Calu3 (cell line): ENCODE measurements at regions not wholly inside any gene's neighbourhood (a gene's known extent, or its start where the extent isn't known, plus 50 kb on each side); places are given as distances from the start of the nearest gene placed in this dataset.

Experiments used
- BruUV-seq: library from RNA; stranded (reverse); fragments of 400-500 nt; replicated peaks from 2 replicates; lab custom pipeline; 2021; lab: Mats Ljungman, UMichigan
- CTCF ChIA-PET: fragments of 300-600 bp; sonication (Branson Sonifier 250); formaldehyde crosslinking; loops from one replicate; lab custom pipeline; 2022; ENCODE audit warnings: antibody characterized with exemption; lab: Charles Lee
- DNase-seq: peaks from one replicate; pipeline ENCODE4 v3.0.0; 2022
- H3K27ac Mint-ChIP-seq: one replicate; pipeline ENCODE4 v1.8.0; 2022; ENCODE audit warnings: mixed read lengths; ENCODE audit not compliant: unreplicated experiment
- H3K27me3 Mint-ChIP-seq: one replicate; pipeline ENCODE4 v1.8.0; 2022; ENCODE audit warnings: mixed read lengths; ENCODE audit not compliant: unreplicated experiment
- H3K36me3 Mint-ChIP-seq: one replicate; pipeline ENCODE4 v1.8.0; 2022; ENCODE audit warnings: mild to moderate bottlenecking, moderate library complexity, mixed read lengths; ENCODE audit not compliant: insufficient read depth, unreplicated experiment
- H3K4me1 Mint-ChIP-seq: one replicate; pipeline ENCODE4 v1.8.0; 2022; ENCODE audit warnings: mild to moderate bottlenecking, low read depth, mixed read lengths; ENCODE audit not compliant: unreplicated experiment
- H3K4me3 Mint-ChIP-seq: one replicate; pipeline ENCODE4 v1.8.0; 2022; ENCODE audit warnings: mild to moderate bottlenecking, low read depth, moderate library complexity, mixed read lengths; ENCODE audit not compliant: unreplicated experiment
- H3K9me3 Mint-ChIP-seq: one replicate; pipeline ENCODE4 v1.8.0; 2022; ENCODE audit warnings: low read depth, mixed read lengths; ENCODE audit not compliant: unreplicated experiment
- intact Hi-C: fragments of 100-400 bp; cut with micrococcal nuclease; formaldehyde crosslinking; loops from one replicate; pipeline ENCODE4 v1.10.0; 2022; ENCODE audit not compliant: unreplicated experiment
- TF ChIP-seq, protein P1 (sequence below): fragments of 200-600 bp; IDR thresholded peaks from one replicate; pipeline ENCODE4 v1.8.0; 2022; ENCODE audit warnings: antibody characterized with exemption; ENCODE audit not compliant: unreplicated experiment

DNA sequence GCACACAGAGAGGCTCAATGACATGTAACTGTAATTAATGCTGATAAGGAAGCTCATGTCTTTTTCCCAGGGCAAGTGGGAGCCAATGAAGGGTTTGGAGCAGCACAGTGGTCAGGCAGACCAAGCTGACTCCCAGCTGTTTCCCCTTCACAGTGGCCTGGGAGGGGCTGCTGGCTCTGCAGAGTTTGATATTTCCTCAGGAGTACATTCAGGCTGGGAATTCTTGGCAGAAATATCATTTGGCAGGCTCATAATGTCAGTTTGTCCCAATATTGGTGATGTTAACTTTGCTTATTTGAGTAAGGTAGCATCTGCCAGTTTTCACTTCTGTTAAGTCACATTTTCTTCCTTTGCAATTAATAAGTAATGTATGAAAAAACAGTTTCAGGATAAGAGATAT is 247.0 kb downstream of the EMP1 start:
- no peak overlapping the region for H3K4me3 Mint-ChIP-seq
- H3K36me3 Mint-ChIP-seq: no peaks in the 10 kb centered on the region
- TF ChIP-seq, protein P1, sequence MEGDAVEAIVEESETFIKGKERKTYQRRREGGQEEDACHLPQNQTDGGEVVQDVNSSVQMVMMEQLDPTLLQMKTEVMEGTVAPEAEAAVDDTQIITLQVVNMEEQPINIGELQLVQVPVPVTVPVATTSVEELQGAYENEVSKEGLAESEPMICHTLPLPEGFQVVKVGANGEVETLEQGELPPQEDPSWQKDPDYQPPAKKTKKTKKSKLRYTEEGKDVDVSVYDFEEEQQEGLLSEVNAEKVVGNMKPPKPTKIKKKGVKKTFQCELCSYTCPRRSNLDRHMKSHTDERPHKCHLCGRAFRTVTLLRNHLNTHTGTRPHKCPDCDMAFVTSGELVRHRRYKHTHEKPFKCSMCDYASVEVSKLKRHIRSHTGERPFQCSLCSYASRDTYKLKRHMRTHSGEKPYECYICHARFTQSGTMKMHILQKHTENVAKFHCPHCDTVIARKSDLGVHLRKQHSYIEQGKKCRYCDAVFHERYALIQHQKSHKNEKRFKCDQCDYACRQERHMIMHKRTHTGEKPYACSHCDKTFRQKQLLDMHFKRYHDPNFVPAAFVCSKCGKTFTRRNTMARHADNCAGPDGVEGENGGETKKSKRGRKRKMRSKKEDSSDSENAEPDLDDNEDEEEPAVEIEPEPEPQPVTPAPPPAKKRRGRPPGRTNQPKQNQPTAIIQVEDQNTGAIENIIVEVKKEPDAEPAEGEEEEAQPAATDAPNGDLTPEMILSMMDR: no peak
- H3K9me3 Mint-ChIP-seq: no peaks in the 10 kb centered on the region
- peaks cover 11% of the 10 kb centered on the region for H3K4me1 Mint-ChIP-seq
- no peaks in the 10 kb centered on the region for H3K27me3 Mint-ChIP-seq
- CTCF ChIA-PET: interaction anchor here (0.7 kb wide), 1 partner anchor 81 kb away, joined by 3 read pairs; no protein-coding TSS in a partner anchor
- DNase-seq: no peak
- intact Hi-C loops: no loop called here
- no peak overlapping the region for H3K27ac Mint-ChIP-seq
- no TSS peak for BruUV-seq

DNA sequence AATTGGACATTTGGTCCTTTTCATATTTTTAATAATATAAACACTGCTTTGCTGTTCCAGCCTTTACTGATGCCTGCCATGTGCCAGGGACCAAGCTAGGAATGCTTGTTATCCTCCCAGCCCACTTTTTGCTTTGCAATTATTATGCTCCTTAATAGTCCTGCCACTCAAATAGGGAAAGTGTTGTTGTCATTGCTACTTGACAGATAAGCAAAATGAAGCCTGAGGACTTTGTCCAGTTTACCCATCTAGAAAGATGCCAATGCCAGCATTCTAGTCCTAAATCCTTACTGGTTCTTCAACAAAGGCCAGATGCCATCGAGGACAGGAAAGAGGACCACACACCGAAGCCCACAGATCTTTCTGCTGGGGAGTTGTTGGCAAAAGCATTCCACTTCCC is 246.5 kb downstream of the EMP1 start:
- Mint-ChIP-seq H3K4me1 (peaks cover 11% of the 10 kb centered on the region), H3K36me3 (no peaks in the 10 kb centered on the region), H3K27me3 (no peaks in the 10 kb centered on the region), H3K27ac (no peak overlapping the region), H3K4me3 (no peak overlapping the region), H3K9me3 (no peaks in the 10 kb centered on the region)
- CTCF ChIA-PET: interaction anchor here (0.7 kb wide), 1 partner anchor 81 kb away, joined by 3 read pairs; no protein-coding TSS in a partner anchor
- TF ChIP-seq, protein P1: no peak
- intact Hi-C loops: no loop called here
- no peak for DNase-seq
- BruUV-seq: no TSS peak

DNA sequence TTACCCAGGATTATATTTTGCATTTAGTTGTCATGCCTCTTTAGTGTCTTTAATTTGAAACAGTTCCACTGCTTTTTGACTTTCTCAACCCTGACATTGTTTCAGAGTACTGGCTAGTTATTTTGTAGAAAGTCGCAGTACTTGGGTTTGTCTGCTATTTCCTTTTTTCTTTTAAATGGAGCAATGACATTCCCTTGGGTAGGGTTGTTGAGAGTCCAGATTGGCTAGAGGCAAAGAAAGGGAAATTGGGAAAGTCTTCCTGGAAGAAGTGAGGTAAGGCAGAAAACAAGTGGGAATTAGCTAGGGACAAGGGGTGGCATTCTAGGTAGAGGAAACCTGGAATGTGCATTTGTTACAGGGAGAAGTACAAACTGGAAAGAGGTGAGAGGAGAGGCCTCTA is 245.9 kb downstream of the EMP1 start:
- no peaks in the 10 kb centered on the region for H3K27me3 Mint-ChIP-seq
- no TSS peak for BruUV-seq
- no peak overlapping the region for H3K4me3 Mint-ChIP-seq
- intact Hi-C loops: no loop called here
- TF ChIP-seq, protein P1: no peak
- DNase-seq: no peak
- no peaks in the 10 kb centered on the region for H3K9me3 Mint-ChIP-seq
- H3K4me1 Mint-ChIP-seq: peaks cover 13% of the 10 kb centered on the region
- CTCF ChIA-PET: no interaction called here
- H3K27ac Mint-ChIP-seq: no peak overlapping the region
- peaks cover under 1% of the 10 kb centered on the region for H3K36me3 Mint-ChIP-seq

DNA sequence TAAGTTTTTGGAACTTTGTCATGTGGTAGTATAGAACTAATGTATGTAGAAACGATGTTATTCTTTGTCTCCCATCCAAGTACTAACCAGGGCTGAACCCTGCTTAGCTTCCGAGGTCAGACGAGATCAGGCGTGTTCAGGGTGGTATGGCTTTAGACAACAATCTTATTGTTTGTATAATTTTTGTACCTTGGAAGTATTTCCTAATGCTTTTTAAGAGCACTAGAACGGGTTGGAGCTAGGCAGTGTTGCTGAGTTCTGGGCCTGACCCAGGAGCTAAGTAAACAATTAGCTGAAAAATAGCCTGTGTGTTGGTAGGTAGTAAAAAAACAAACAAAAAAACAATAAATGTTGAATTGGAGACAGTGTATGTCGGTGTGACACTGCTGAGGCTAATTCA is 244.3 kb downstream of the EMP1 start:
- Mint-ChIP-seq H3K4me3 (no peak overlapping the region), H3K36me3 (peaks cover 7% of the 10 kb centered on the region), H3K4me1 (peaks cover 29% of the 10 kb centered on the region), H3K27me3 (no peaks in the 10 kb centered on the region), H3K27ac (no peak overlapping the region), H3K9me3 (no peaks in the 10 kb centered on the region)
- CTCF ChIA-PET: interaction anchor here (0.8 kb wide), 1 partner anchor 133 kb away, joined by 4 read pairs; no protein-coding TSS in a partner anchor
- TF ChIP-seq, protein P1: no peak
- no peak for DNase-seq
- intact Hi-C loops: no loop called here
- no TSS peak for BruUV-seq
